Fibroblast of the aortic adventitia (primary cell): ENCODE measurements at regions not wholly inside any gene's neighbourhood (a gene's known extent, or its start where the extent isn't known, plus 50 kb on each side); places are given as distances from the start of the nearest gene placed in this dataset.
A peak's percentile ranks its signal among the peaks of the same experiment; 100 is the strongest.

ENCODE experiments used
- DNase-seq: peaks from one replicate; pipeline ENCODE4 v3.0.0-alpha.2; 2010; ENCODE audit warnings: low read depth
- H3K4me3 ChIP-seq: 2 replicates; pipeline ENCODE4 v1.5.1; 2011; ENCODE audit warnings: low read depth, mild to moderate bottlenecking, control low read depth, low read length, moderate library complexity
- TF ChIP-seq, protein P1 (sequence below): IDR thresholded peaks from 2 replicates; pipeline ENCODE4 v1.5.1; 2011; ENCODE audit warnings: mild to moderate bottlenecking, low read length, control low read depth, inconsistent platforms; ENCODE audit not compliant: insufficient read depth

DNA sequence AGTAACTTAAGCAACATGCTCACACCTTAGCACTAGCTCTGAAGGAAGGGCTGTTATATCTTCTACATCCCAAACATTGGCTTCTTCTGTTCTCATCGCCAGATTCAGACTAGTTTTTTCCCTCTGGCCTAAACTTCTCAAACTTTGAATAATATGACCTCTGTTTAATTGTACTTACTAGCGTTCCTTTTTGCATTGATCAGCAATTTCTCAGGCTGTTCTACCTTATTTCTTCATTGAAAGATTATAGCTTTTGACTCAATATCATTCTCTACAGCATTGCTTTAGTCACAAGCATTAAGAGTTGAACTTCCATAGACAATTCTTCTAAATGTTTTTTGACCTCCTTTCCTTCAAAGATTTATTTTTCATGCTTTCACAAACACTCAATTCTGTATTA lies 659.2 kb downstream of the PCDH7 start:
- DNase-seq, result no peak
- H3K4me3 ChIP-seq, result no peak overlapping the region
- TF ChIP-seq, protein P1, sequence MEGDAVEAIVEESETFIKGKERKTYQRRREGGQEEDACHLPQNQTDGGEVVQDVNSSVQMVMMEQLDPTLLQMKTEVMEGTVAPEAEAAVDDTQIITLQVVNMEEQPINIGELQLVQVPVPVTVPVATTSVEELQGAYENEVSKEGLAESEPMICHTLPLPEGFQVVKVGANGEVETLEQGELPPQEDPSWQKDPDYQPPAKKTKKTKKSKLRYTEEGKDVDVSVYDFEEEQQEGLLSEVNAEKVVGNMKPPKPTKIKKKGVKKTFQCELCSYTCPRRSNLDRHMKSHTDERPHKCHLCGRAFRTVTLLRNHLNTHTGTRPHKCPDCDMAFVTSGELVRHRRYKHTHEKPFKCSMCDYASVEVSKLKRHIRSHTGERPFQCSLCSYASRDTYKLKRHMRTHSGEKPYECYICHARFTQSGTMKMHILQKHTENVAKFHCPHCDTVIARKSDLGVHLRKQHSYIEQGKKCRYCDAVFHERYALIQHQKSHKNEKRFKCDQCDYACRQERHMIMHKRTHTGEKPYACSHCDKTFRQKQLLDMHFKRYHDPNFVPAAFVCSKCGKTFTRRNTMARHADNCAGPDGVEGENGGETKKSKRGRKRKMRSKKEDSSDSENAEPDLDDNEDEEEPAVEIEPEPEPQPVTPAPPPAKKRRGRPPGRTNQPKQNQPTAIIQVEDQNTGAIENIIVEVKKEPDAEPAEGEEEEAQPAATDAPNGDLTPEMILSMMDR, result no peak

DNA sequence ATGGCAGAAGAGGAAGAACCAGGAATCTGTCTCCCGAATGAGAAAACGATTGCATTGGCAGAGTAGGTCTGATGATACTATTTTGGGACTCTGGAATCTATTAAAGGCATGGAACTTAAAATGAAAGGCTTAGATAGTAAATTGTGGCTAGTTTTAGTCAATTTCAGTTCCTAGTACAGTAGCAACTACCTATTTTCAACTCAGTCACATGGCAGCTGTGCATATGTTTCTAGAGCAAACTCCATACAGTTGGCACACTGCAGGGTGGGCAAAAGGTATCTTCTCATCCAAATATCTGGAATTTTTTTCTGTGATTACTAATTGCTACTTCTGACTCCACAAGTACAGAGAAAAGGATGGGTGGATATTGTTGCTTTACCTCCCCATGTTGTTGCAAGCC lies 663.6 kb downstream of the PCDH7 start:
- TF ChIP-seq, protein P1, result no peak
- H3K4me3 ChIP-seq, result no peak overlapping the region
- no peak for DNase-seq

DNA sequence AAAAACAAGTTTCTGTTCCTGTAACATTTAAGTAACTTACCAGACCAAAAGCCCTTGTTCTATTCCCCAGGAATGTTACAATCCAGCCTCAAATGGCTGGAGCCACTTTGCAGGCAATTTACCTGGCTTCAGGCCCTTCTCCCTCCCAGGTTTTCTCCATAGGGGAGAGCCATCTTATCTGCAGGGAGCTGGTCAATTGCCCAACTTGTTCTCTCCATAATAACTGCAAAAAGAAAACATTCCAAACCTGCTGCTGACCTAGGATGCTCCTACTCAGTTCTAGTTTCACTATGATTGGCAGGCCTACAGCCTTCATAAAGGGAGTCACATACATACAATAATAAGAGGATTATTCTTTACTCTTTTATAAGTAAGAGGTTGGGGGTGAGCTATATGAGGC lies 670.7 kb downstream of the PCDH7 start:
- DNase-seq, result no peak
- no peak overlapping the region for H3K4me3 ChIP-seq
- TF ChIP-seq, protein P1, result no peak

DNA sequence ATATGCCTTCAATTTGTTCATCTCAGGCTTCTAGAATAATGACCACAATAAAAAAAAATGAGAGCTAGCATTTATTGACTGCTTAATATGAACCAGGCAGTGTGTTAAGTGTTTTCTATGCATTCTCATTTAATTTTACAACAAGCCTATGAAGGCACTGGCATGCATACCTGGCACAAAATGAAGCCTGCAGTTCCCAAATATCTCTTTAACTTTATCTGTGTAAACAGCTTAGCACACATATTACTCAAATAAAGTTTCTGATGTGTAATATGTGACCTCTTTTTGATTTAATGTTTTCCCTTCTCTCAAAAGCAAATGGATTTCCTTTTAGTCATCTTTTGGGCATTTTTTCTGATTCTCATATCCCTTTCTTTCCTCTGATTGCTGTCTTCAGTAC lies 671.8 kb downstream of the PCDH7 start:
- DNase-seq, result peak; percentile 18
- TF ChIP-seq, protein P1, result no peak
- no peak overlapping the region for H3K4me3 ChIP-seq

DNA sequence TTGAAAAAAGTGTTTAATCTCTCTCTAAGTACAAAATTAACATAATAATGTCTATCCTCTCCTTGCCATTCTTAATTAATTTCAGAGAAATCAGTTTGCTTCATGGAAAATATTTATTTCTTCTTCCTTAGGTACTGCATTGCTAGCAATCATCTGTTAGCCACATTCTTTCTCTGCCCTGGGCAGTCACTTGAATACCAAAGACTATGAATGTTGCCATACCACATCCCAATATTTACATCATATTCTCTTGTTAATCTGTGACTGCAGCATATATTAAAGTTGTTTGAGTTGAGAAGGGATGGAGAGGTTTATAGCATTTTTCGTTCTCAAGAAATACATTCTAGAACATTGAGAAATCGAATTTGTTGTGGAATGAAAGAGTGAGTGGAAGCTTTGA lies 672.8 kb downstream of the PCDH7 start:
- DNase-seq, result no peak
- TF ChIP-seq, protein P1, result no peak
- no peak overlapping the region for H3K4me3 ChIP-seq

DNA sequence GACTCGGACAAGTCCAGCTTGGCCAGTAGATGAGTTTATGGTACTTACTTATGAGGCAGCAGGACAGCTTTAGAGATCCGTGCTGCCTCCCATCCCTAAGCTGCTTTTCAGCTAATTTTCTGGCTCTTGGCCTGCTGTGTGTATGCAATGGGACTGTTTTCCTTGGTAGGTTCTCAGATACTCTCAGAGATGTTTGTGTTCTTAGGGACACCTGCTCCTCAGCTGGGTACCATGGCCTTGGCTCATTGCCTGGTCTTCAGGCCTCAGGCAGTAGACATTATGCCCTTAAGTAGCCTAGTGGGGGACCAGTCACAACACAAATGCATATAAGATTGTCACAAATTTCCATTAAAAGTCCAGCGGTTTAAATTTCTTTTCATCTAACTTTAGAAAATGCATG lies 688.0 kb downstream of the PCDH7 start:
- H3K4me3 ChIP-seq, result no peak overlapping the region
- DNase-seq, result no peak
- TF ChIP-seq, protein P1, result no peak

DNA sequence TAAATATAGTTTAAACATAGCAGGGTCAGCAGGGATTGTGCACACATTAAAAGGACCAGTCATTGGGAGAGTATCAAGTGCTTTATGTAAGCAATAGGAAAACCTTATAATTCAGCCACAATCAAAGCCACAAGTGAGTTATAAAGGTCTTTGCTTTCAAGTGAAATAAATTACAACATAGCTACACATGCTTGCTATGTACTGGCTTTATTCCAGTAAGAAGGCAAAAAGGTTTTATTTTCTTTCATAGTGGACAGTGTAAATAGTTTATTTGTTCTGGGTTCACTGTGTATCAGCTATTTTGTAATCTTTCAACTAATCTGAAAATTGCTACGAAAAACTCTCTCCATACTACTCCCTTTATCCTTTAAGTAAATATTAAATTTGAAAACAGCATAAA lies 691.4 kb downstream of the PCDH7 start:
- TF ChIP-seq, protein P1, result no peak
- H3K4me3 ChIP-seq, result no peak overlapping the region
- no peak for DNase-seq
